Neural progenitor cell (in vitro differentiated cells): ENCODE measurements at regions not wholly inside any gene's neighbourhood (a gene's known extent, or its start where the extent isn't known, plus 50 kb on each side); places are given as distances from the start of the nearest gene placed in this dataset.
A peak's percentile ranks its signal among the peaks of the same experiment; 100 is the strongest.
"Not testable (repeated sequence)": the region's sequence is repeated elsewhere in the genome, so short reads cannot be mapped to it uniquely, and the experiment has no call there.

Experiments used
- DNase-seq: peaks from one replicate; pipeline ENCODE4 v3.0.0-alpha.2; 2016; ENCODE audit warnings: low spot score
- H2AFZ ChIP-seq: fragments of 200-600 bp; sonication (generic); replicated peaks from 2 replicates; pipeline ENCODE4 v1.6.1; 2016; ENCODE audit warnings: antibody characterized with exemption
- H3F3A ChIP-seq: fragments of 200-600 bp; sonication (generic); 2 replicates; pipeline ENCODE4 v1.6.1; 2016; ENCODE audit warnings: antibody characterized with exemption, low read depth
- H3K27ac ChIP-seq: fragments of 200-600 bp; sonication (generic); 2 replicates; pipeline ENCODE4 v1.5.1; 2016; ENCODE audit warnings: mild to moderate bottlenecking
- H3K27me3 ChIP-seq: fragments of 200-600 bp; sonication (generic); 2 replicates; pipeline ENCODE4 v1.6.1; 2016; ENCODE audit warnings: mild to moderate bottlenecking, moderate library complexity
- H3K36me3 ChIP-seq: fragments of 200-600 bp; sonication (generic); 2 replicates; pipeline ENCODE4 v1.5.1; 2016
- H3K4me1 ChIP-seq: fragments of 200-600 bp; sonication (generic); 2 replicates; pipeline ENCODE4 v1.6.1; 2016; ENCODE audit warnings: mixed run types
- H3K4me2 ChIP-seq: fragments of 200-600 bp; sonication (generic); 2 replicates; pipeline ENCODE4 v1.6.1; 2016
- H3K4me3 ChIP-seq: fragments of 200-600 bp; sonication (generic); 2 replicates; pipeline ENCODE4 v1.5.1; 2016
- H3K79me2 ChIP-seq: fragments of 200-600 bp; sonication (generic); 2 replicates; pipeline ENCODE4 v1.6.1; 2016; ENCODE audit warnings: low read depth
- H3K9ac ChIP-seq: fragments of 200-600 bp; sonication (generic); 2 replicates; pipeline ENCODE4 v1.6.1; 2016
- H3K9me3 ChIP-seq: fragments of 200-600 bp; sonication (generic); 2 replicates; pipeline ENCODE4 v1.5.1; 2016; ENCODE audit warnings: low read depth
- H4K20me1 ChIP-seq: fragments of 200-600 bp; sonication (generic); 2 replicates; pipeline ENCODE4 v1.6.1; 2016; ENCODE audit warnings: low read depth
- H3K27ac Mint-ChIP-seq: 3 replicates; pipeline ENCODE4 v1.8.0; 2021; ENCODE audit warnings: mixed read lengths
- H3K27me3 Mint-ChIP-seq: 2 replicates; pipeline ENCODE4 v1.8.0; 2022; ENCODE audit warnings: low read depth, mild to moderate bottlenecking, inconsistent platforms, moderate library complexity, mixed read lengths; ENCODE audit not compliant: insufficient read depth
- H3K36me3 Mint-ChIP-seq: 3 replicates; pipeline ENCODE4 v1.8.0; 2021; ENCODE audit warnings: mixed read lengths
- H3K4me1 Mint-ChIP-seq: 3 replicates; pipeline ENCODE4 v1.8.0; 2021; ENCODE audit warnings: mixed read lengths
- H3K4me3 Mint-ChIP-seq: 3 replicates; pipeline ENCODE4 v1.8.0; 2021; ENCODE audit warnings: mild to moderate bottlenecking, moderate library complexity, mixed read lengths
- H3K9me3 Mint-ChIP-seq: 3 replicates; pipeline ENCODE4 v1.8.0; 2020; ENCODE audit warnings: mixed read lengths
- EZH2 ChIP-seq: fragments of 200-600 bp; sonication (generic); IDR thresholded peaks from 2 replicates; pipeline ENCODE4 v1.6.1; 2017; ENCODE audit warnings: antibody characterized with exemption, mild to moderate bottlenecking, moderate library complexity
- EZH2phosphoT487 ChIP-seq: fragments of 200-600 bp; sonication (generic); IDR thresholded peaks from 2 replicates; pipeline ENCODE4 v1.6.1; 2017; ENCODE audit warnings: antibody characterized with exemption
- TF ChIP-seq, protein P1 (sequence below): fragments of 200-600 bp; sonication (generic); IDR thresholded peaks from 2 replicates; pipeline ENCODE4 v1.5.1; 2017; ENCODE audit warnings: antibody characterized with exemption, mild to moderate bottlenecking

DNA sequence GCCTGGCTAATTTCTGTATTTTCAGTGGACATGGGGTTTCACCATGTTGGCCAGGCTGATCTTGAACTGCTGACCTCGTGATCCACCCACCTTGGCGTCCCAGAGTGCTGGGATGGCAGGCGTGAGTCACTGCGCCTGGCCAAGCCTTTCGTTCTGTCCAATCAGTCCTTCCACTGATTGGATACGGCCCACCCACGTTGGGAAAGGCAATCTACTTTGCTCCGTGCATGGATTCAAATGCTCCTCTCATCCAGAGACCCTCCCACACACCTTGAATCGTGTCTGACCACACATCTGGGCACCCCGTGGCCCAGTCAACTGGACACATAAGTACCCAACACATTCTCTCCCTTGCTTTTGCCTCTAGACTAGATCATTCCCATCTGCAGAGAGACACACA, 74.9 kb downstream of the CRLF2 start:
- no peaks in the 10 kb centered on the region for H3K79me2 ChIP-seq
- no peaks in the 10 kb centered on the region for H3K27me3 ChIP-seq
- no peaks in the 10 kb centered on the region for H4K20me1 ChIP-seq
- no peak overlapping the region for H3K4me3 Mint-ChIP-seq
- peaks cover 8% of the 10 kb centered on the region for H3K4me1 Mint-ChIP-seq
- H3K9me3 Mint-ChIP-seq: peaks cover 8% of the 10 kb centered on the region
- H3F3A ChIP-seq: peaks cover 11% of the 10 kb centered on the region
- H3K9ac ChIP-seq: no peak overlapping the region
- DNase-seq: no peak
- TF ChIP-seq, protein P1, sequence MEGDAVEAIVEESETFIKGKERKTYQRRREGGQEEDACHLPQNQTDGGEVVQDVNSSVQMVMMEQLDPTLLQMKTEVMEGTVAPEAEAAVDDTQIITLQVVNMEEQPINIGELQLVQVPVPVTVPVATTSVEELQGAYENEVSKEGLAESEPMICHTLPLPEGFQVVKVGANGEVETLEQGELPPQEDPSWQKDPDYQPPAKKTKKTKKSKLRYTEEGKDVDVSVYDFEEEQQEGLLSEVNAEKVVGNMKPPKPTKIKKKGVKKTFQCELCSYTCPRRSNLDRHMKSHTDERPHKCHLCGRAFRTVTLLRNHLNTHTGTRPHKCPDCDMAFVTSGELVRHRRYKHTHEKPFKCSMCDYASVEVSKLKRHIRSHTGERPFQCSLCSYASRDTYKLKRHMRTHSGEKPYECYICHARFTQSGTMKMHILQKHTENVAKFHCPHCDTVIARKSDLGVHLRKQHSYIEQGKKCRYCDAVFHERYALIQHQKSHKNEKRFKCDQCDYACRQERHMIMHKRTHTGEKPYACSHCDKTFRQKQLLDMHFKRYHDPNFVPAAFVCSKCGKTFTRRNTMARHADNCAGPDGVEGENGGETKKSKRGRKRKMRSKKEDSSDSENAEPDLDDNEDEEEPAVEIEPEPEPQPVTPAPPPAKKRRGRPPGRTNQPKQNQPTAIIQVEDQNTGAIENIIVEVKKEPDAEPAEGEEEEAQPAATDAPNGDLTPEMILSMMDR: no peak
- no peak for TF ChIP-seq EZH2
- TF ChIP-seq EZH2phosphoT487: no peak
- H3K27ac Mint-ChIP-seq: no peak overlapping the region
- peaks cover 6% of the 10 kb centered on the region for H3K4me1 ChIP-seq
- H3K4me2 ChIP-seq: no peak overlapping the region
- H3K27me3 Mint-ChIP-seq: peaks cover 7% of the 10 kb centered on the region
- H3K36me3 Mint-ChIP-seq: no peaks in the 10 kb centered on the region
- no peaks in the 10 kb centered on the region for H3K9me3 ChIP-seq
- no peaks in the 10 kb centered on the region for H3K36me3 ChIP-seq
- H3K27ac ChIP-seq: no peak overlapping the region
- no peak overlapping the region for H3K4me3 ChIP-seq
- H2AFZ ChIP-seq: no peak overlapping the region

DNA sequence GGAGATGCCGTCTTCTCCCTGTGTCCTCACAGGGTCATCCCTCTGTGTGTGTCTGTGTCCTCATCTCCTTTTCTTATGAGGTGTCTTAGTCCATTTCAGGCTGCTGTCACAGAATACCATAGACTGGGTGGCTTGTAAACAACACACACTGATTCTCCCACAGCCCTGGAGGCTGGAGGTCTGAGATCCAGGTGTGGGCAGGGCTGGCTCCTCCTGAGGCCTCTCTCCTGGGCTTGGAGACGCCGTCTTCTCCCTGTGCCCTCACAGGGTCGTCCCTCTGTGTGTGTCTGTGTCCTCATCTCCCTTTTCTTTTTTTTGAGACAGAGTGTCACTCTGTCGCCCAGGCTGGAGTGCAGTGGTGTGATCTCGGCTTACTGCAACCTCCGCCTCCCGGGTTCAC, 75.9 kb downstream of the CRLF2 start:
- H3K27ac Mint-ChIP-seq, DNase-seq: not testable (repeated sequence)

DNA sequence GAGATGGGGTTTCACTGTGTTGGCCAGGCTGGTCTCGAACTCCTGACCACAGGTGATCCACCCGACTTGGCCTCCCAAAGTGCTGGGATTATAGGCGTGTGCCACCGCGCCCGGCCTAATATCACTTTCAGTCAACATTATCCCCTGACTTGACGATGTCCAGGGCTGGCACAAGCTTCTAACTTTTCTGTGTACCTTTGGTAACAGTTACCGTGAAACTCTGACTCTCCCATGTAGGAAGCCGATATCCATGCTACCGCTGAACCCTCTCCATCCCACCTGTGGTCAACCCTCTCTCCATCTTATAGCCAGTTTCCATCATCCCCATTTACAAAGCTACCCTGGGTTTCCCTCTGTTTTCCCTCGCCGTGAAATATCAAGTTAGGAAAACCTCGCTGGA, 77.5 kb downstream of the CRLF2 start:
- TF ChIP-seq EZH2phosphoT487: no peak
- no peak for TF ChIP-seq EZH2
- peaks cover 7% of the 10 kb centered on the region for H3K27me3 Mint-ChIP-seq
- no peaks in the 10 kb centered on the region for H3K36me3 Mint-ChIP-seq
- H3K9me3 Mint-ChIP-seq: peaks cover 8% of the 10 kb centered on the region
- Histone ChIP-seq H3F3A (peaks cover 3% of the 10 kb centered on the region), H3K27me3 (no peaks in the 10 kb centered on the region), H3K27ac (no peak overlapping the region), H3K4me1 (no peaks in the 10 kb centered on the region), H2AFZ (no peak overlapping the region), H3K4me3 (no peak overlapping the region), H3K4me2 (no peak overlapping the region), H4K20me1 (no peaks in the 10 kb centered on the region), H3K79me2 (no peaks in the 10 kb centered on the region), H3K9ac (no peak overlapping the region), H3K9me3 (no peaks in the 10 kb centered on the region), H3K36me3 (no peaks in the 10 kb centered on the region)
- H3K4me3 Mint-ChIP-seq: no peak overlapping the region
- peaks cover under 1% of the 10 kb centered on the region for H3K4me1 Mint-ChIP-seq
- H3K27ac Mint-ChIP-seq: peak overlapping the region; percentile 5
- no peak for DNase-seq

More for the DNA sequence above, 75.9 kb downstream of the CRLF2 start:
- H3K79me2 ChIP-seq, H3K36me3 ChIP-seq, H4K20me1 ChIP-seq, H2AFZ ChIP-seq, H3K4me3 Mint-ChIP-seq, H3K4me2 ChIP-seq, H3K27me3 ChIP-seq, H3K4me1 ChIP-seq, H3K27me3 Mint-ChIP-seq, H3K36me3 Mint-ChIP-seq, H3K4me1 Mint-ChIP-seq, H3K9ac ChIP-seq, H3K4me3 ChIP-seq, H3K27ac ChIP-seq, H3K9me3 ChIP-seq, H3K9me3 Mint-ChIP-seq: not testable (repeated sequence)
- H3F3A ChIP-seq: peaks cover 11% of the 10 kb centered on the region

DNA sequence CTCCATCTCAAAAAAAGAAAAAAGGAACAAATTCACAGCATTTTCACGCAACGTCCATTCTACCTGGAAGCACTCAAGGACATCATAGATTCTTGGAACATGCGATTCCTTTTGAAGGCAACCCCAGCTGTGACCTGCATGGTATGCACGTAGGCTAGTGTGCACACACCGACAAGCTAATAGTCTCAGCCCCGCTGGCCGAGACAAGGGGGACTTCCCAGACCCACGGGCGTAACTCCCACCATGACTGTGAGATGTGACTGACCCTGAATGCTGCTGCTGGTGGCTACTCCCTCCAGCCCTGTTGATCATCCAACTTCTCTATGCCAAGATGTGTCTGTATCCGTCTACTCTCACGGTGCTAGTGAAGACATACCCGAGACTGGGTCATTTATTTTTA, 78.3 kb downstream of the CRLF2 start:
- no peaks in the 10 kb centered on the region for H3K27me3 ChIP-seq
- H3K27ac ChIP-seq: no peak overlapping the region
- no peaks in the 10 kb centered on the region for H3K36me3 Mint-ChIP-seq
- H3K9me3 Mint-ChIP-seq: peaks cover 8% of the 10 kb centered on the region
- H3K4me3 Mint-ChIP-seq: no peak overlapping the region
- H3K27ac Mint-ChIP-seq: no peak overlapping the region
- TF ChIP-seq EZH2 (no peak), EZH2phosphoT487 (no peak)
- TF ChIP-seq, protein P1: no peak
- peaks cover 8% of the 10 kb centered on the region for H3F3A ChIP-seq
- H3K27me3 Mint-ChIP-seq: peaks cover 7% of the 10 kb centered on the region
- H3K4me2 ChIP-seq: no peak overlapping the region
- H4K20me1 ChIP-seq: no peaks in the 10 kb centered on the region
- no peaks in the 10 kb centered on the region for H3K4me1 Mint-ChIP-seq
- no peaks in the 10 kb centered on the region for H3K4me1 ChIP-seq
- no peaks in the 10 kb centered on the region for H3K9me3 ChIP-seq
- H2AFZ ChIP-seq: no peak overlapping the region
- no peaks in the 10 kb centered on the region for H3K79me2 ChIP-seq
- no peak overlapping the region for H3K9ac ChIP-seq
- no peaks in the 10 kb centered on the region for H3K36me3 ChIP-seq
- no peak overlapping the region for H3K4me3 ChIP-seq
- DNase-seq: no peak
